SK-N-SH (cell line): ENCODE measurements at regions not wholly inside any gene's neighbourhood (a gene's known extent, or its start where the extent isn't known, plus 50 kb on each side); places are given as distances from the start of the nearest gene placed in this dataset.
"Not testable (repeated sequence)": the region's sequence is repeated elsewhere in the genome, so short reads cannot be mapped to it uniquely, and the experiment has no call there.

ENCODE experiments used
- CTCF ChIA-PET: fragments of 300-600, 350-600 bp; formaldehyde crosslinking; extraction: SDS; loops from one replicate; lab custom pipeline; 2021; lab: Yijun Ruan, JAX
- POLR2A ChIA-PET: fragments of 350-600 bp; sonication (Branson Sonifier 250); formaldehyde crosslinking; extraction: SDS; loops from one replicate; lab custom pipeline; 2020; ENCODE audit warnings: antibody characterized with exemption, inconsistent platforms; lab: Yijun Ruan, JAX
- DNase-seq: peaks from one replicate; pipeline ENCODE4 v3.0.0; 2012
- H2AFZ ChIP-seq: fragments of 200-600 bp; sonication (generic); 2 replicates; pipeline ENCODE4 v1.8.1; 2016; ENCODE audit warnings: antibody characterized with exemption, mild to moderate bottlenecking, low read depth
- H3F3A ChIP-seq: fragments of 200-600 bp; sonication (generic); replicated peaks from 2 replicates; pipeline ENCODE3; 2016; ENCODE audit warnings: antibody characterized with exemption, mild to moderate bottlenecking; ENCODE audit not compliant: insufficient read depth
- H3K27ac ChIP-seq, 2 experiments: fragments of 200-500 bp in 1 of 2; fragments of 200-600 bp in 1 of 2; sonication (Bioruptor generic) in 1 of 2; sonication (generic), shearing (Covaris generic) in 1 of 2; 2 replicates each; pipeline versions ENCODE4 v1.5.1 to v1.6.1; 2014 to 2016; ENCODE audit warnings: low read depth in 2 of 2, inconsistent platforms in 1 of 2, low read length in 1 of 2, mild to moderate bottlenecking in 1 of 2, mixed read lengths in 1 of 2
- H3K27me3 ChIP-seq: fragments of 200-600 bp; sonication (generic), shearing (Covaris generic); 2 replicates; pipeline ENCODE4 v1.6.1; 2016; ENCODE audit warnings: mixed run types; ENCODE audit not compliant: insufficient read depth
- H3K36me3 ChIP-seq, 2 experiments: fragments of 200-500 bp in 1 of 2; fragments of 200-600 bp in 1 of 2; sonication (Bioruptor generic) in 1 of 2; sonication (generic) in 1 of 2; replicated peaks in 1 of 2; 2 replicates each; pipeline versions ENCODE3 to v1.5.1; 2014 to 2016; ENCODE audit warnings: low read length in 1 of 2, mild to moderate bottlenecking in 1 of 2; ENCODE audit not compliant: insufficient read depth in 2 of 2, control insufficient read depth in 1 of 2
- H3K4me1 ChIP-seq, 2 experiments: fragments of 200-500 bp in 1 of 2; fragments of 200-600 bp in 1 of 2; sonication (Bioruptor generic) in 1 of 2; sonication (generic), shearing (Covaris generic) in 1 of 2; 2 replicates each; pipeline versions ENCODE4 v1.5.1 to v1.6.1; 2014 to 2016; ENCODE audit warnings: low read depth in 1 of 2, low read length in 1 of 2, mixed run types in 1 of 2; ENCODE audit not compliant: insufficient read depth in 2 of 2, control insufficient read depth in 1 of 2
- H3K4me2 ChIP-seq: fragments of 200-600 bp; sonication (generic), shearing (Covaris generic); 2 replicates; pipeline ENCODE4 v1.6.1; 2017; ENCODE audit warnings: mixed run types
- H3K4me3 ChIP-seq, 2 experiments: fragments of 200-500 bp in 1 of 2; fragments of 200-600 bp in 1 of 2; sonication (Bioruptor generic) in 1 of 2; sonication (generic), shearing (Covaris generic) in 1 of 2; 2 replicates each; pipeline versions ENCODE4 v1.5.1 to v1.8.1; 2014 to 2016; ENCODE audit warnings: low read depth in 2 of 2, inconsistent platforms in 1 of 2, low read length in 1 of 2, mild to moderate bottlenecking in 1 of 2, mixed read lengths in 1 of 2, moderate library complexity in 1 of 2
- H3K79me2 ChIP-seq: fragments of 200-600 bp; sonication (generic); 2 replicates; pipeline ENCODE4 v1.8.1; 2017; ENCODE audit warnings: mild to moderate bottlenecking; ENCODE audit not compliant: insufficient read depth
- H3K9ac ChIP-seq: fragments of 200-600 bp; sonication (generic); 2 replicates; pipeline ENCODE4 v1.6.1; 2017; ENCODE audit warnings: mixed run types
- H3K9me2 ChIP-seq: fragments of 200-600 bp; sonication (generic); 2 replicates; pipeline ENCODE4 v1.6.1; 2017; ENCODE audit warnings: mixed run types
- H3K9me3 ChIP-seq: fragments of 200-600 bp; sonication (generic); 2 replicates; pipeline ENCODE4 v1.6.1; 2017; ENCODE audit warnings: mixed run types, mild to moderate bottlenecking, moderate library complexity
- H4K20me1 ChIP-seq: fragments of 200-600 bp; sonication (generic); 2 replicates; pipeline ENCODE4 v1.6.1; 2017; ENCODE audit warnings: mild to moderate bottlenecking, mixed run types; ENCODE audit not compliant: insufficient read depth
- CTCF ChIP-seq: fragments of 200-600 bp; sonication (generic); IDR thresholded peaks from 2 replicates; pipeline ENCODE4 v1.6.1; 2017; ENCODE audit warnings: antibody characterized with exemption, mild to moderate bottlenecking, moderate library complexity
- WGBS: methylation state at CpG from one replicate; pipeline ENCODE4 v1.1.6; 2017; ENCODE audit warnings: low lambda C conversion rate; 5-methylcytosine and 5-hydroxymethylcytosine counted together

DNA sequence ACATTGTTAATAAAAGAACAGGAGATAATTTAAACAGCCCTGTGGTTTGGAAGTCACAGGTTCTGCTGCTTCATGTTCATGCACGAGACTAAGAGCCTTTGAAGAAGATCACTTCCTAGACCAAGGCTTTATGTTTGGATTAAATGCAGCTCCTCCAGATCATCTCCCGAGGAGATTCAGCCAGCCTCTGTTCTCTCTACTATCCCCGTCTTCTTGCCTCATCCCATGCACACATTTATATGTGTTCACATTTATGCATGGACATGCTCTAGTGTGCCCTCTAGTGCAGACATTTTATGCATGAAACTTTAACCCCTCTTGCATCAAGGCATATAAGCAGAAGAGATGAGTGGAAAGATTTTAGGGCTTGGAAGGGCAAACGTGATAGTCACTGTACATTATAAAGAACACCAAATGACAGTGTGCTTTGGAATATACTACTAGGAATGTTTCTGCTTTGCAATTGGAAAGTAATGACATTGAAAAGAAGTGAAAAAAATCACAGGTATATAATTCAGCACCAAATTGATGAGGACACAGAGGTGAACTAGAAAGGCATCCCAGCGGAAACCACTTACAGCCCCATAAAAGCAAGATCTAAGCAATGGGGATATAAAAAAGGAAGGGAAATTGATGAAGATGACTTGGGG, 271.5 kb upstream of the PLGLB2 start:
- H3F3A ChIP-seq, H3K9me3 ChIP-seq, H3K4me3 ChIP-seq, H3K4me1 ChIP-seq, POLR2A ChIA-PET, H3K9me2 ChIP-seq, H3K9ac ChIP-seq, CTCF ChIA-PET, H3K36me3 ChIP-seq, H2AFZ ChIP-seq, H3K4me2 ChIP-seq, H3K27ac ChIP-seq, H3K27me3 ChIP-seq, DNase-seq: not testable (repeated sequence)
- H4K20me1 ChIP-seq: peaks cover 67% of the 10 kb centered on the region
- peaks cover 57% of the 10 kb centered on the region for H3K79me2 ChIP-seq
- WGBS: 55% methylated on average over 5 of the region's 5 CpGs
- peak; percentile 32; the same call in 1 of the 2 replicates for TF ChIP-seq CTCF

- H3K9me2 ChIP-seq, H3K4me1 ChIP-seq, CTCF ChIA-PET, H3K9ac ChIP-seq, H3K36me3 ChIP-seq, H3K27ac ChIP-seq, POLR2A ChIA-PET, H3K27me3 ChIP-seq, H3K9me3 ChIP-seq, H3F3A ChIP-seq, DNase-seq, H3K4me2 ChIP-seq, H3K4me3 ChIP-seq, H2AFZ ChIP-seq: not testable (repeated sequence)
- 86% methylated on average over 5 of the region's 5 CpGs for WGBS
- peaks cover 57% of the 10 kb centered on the region for H3K79me2 ChIP-seq
- H4K20me1 ChIP-seq: peaks cover 67% of the 10 kb centered on the region
Measured at GRCh38 chr2:87476936-87477335, 271.0 kb upstream of the PLGLB2 start.

DNA sequence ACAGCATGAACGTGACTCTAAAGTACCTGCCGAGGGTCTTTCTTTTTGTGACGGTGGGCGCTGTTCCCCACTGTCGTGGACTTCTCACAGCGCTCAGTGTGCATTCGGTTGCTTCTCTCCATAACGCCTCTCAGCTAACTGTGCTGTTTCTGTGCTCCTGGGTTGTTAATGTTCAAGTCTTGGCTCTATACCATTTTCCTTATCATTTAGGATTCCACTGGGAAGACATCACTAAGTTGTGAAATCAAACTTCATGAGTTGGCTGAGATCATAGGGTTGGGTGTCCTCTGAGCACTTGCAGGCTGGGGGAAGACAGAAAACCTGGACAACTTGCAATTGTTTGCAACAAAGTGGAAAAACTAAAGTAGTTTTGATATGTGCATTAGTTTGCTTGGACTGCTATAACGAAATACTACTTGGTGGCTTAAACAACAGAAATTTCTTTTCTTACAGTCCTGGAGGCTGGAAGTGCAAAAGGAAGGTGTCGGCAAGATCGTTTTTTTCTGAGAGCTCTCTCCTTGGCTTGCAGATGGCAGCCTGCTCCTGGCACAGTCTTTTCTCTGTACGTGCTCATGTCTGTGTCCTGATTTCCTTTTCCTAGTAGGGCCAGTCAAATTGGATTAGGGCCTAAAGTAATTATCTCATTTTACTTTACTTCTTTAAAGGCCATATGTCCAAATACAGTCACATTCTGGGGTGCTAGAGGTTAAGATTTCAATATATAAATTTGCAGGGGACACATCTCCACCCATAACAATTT, 270.0 kb upstream of the PLGLB2 start:
- peaks cover 73% of the 10 kb centered on the region for H4K20me1 ChIP-seq
- H3K36me3 ChIP-seq, H3K4me3 ChIP-seq, H3K9me2 ChIP-seq, POLR2A ChIA-PET, H3K4me2 ChIP-seq, H3K27ac ChIP-seq, H3K27me3 ChIP-seq, H3K4me1 ChIP-seq, H3K9me3 ChIP-seq, H3F3A ChIP-seq, H2AFZ ChIP-seq, CTCF ChIA-PET, H3K9ac ChIP-seq, DNase-seq: not testable (repeated sequence)
- H3K79me2 ChIP-seq: peaks cover 64% of the 10 kb centered on the region
- 67% methylated on average over 5 of the region's 12 CpGs for WGBS

- H4K20me1 ChIP-seq: peaks cover 78% of the 10 kb centered on the region
Measured at GRCh38 chr2:87478911-87479310, 269.0 kb upstream of the PLGLB2 start.

DNA sequence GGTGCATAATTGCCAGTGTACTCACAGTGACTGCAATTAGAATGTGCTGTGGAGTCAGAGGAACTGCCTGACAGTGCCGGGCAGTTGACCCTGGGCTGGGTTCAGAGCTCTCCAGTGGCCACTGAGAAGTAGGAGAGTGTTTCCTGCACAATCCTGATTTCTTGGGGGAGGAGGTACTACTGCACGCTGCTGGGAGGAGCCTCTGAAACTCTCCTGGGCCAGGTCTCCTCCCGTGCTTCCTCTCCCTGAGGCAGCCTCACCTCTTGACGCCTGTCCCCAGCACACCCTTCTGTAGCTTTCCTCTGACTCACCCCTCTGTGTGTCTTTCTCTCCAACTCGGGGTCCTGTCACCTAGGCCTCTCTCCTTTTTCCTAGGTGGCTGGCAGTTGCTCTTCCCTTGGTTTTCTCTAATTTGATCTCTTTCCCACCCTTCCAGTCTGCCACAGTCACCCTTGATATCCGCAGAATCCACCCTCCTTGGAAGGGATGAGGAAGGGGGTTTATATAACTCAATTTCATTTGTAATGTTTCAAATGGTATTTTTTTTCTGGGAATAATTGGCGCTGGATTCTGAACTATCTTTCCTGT, 264.7 kb upstream of the PLGLB2 start:
- CTCF ChIA-PET, POLR2A ChIA-PET, H3K36me3 ChIP-seq, H2AFZ ChIP-seq, H3F3A ChIP-seq, H3K9me2 ChIP-seq, H3K9ac ChIP-seq, H3K27ac ChIP-seq, H3K9me3 ChIP-seq, DNase-seq, H3K4me3 ChIP-seq, H3K4me1 ChIP-seq, H3K27me3 ChIP-seq, H3K4me2 ChIP-seq: not testable (repeated sequence)
- peaks cover 83% of the 10 kb centered on the region for H4K20me1 ChIP-seq
- H3K79me2 ChIP-seq: peaks cover 65% of the 10 kb centered on the region
- 58% methylated on average over 6 of the region's 7 CpGs for WGBS

More at GRCh38 chr2:87478911-87479310, 269.0 kb upstream of the PLGLB2 start:
- H3K9me3 ChIP-seq, H3K4me1 ChIP-seq, H3K27me3 ChIP-seq, H3F3A ChIP-seq, CTCF ChIA-PET, H2AFZ ChIP-seq, POLR2A ChIA-PET, H3K4me2 ChIP-seq, H3K9me2 ChIP-seq, H3K36me3 ChIP-seq, DNase-seq, H3K4me3 ChIP-seq, H3K27ac ChIP-seq, H3K9ac ChIP-seq: not testable (repeated sequence)
- peaks cover 68% of the 10 kb centered on the region for H3K79me2 ChIP-seq
- WGBS: no CpG with 5 or more reads among the region's 4 CpGs
